T47D (cell line): ENCODE measurements at regions not wholly inside any gene's neighbourhood (a gene's known extent, or its start where the extent isn't known, plus 50 kb on each side); places are given as distances from the start of the nearest gene placed in this dataset.

ENCODE experiments used
- DNase-seq, 2 experiments: peaks; one replicate each; pipeline versions ENCODE4 v3.0.0 to v3.0.0-alpha.2; 2011 to 2012; ENCODE audit warnings: low read depth in 1 of 2, low spot score in 1 of 2
- JUND ChIP-seq: IDR thresholded peaks from 2 replicates; pipeline ENCODE4 v1.6.1; 2012; ENCODE audit warnings: low read depth
- in situ Hi-C: cut with HindIII; loops from 2 replicates; pipeline ENCODE4 v1.10.0; 2016; ENCODE audit warnings: low sequenced_read_pairs, low pct_unique_long_range_greater_than_20kb

DNA sequence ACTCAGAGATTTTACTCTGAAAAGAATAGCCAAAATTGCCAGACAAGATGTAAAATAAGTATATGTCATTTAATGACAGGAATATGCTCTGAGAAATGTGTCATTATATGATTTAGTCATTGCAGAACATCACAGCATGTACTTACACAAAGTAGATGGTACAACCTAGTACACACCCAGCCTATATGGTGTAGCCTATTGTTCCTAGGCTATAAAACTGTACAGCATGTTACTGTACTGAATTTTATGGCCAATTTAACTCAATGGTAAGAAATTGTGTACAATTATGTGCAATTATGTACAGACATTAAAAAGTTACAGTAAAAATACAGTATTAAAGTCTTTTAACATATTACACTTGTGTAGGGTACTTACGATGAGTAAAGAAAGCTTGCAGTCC is 311.9 kb upstream of the EPHA7 start:
- in situ Hi-C loops = no loop called here
- no peak for TF ChIP-seq JUND
- DNase-seq = no peak

DNA sequence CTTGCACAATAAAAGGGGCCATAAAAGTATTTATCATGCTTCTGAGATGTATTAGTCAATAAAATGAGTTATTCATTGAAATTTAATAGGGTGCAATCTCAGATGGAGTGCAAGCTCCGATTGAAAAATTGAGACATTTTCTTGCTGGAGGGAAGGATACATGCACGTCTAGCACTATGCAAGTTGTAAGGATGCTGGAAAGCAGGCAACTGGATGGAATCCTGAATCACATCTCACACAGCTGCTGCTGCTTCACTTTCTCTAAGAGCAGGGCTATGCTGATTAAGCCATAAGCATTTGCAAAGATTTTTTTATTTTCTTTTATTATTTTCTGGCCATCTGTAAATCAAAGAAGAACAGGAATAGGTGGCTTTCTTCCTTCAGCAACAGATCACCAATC is 308.8 kb upstream of the EPHA7 start:
- in situ Hi-C loops = no loop called here
- no peak for DNase-seq
- TF ChIP-seq JUND = no peak

DNA sequence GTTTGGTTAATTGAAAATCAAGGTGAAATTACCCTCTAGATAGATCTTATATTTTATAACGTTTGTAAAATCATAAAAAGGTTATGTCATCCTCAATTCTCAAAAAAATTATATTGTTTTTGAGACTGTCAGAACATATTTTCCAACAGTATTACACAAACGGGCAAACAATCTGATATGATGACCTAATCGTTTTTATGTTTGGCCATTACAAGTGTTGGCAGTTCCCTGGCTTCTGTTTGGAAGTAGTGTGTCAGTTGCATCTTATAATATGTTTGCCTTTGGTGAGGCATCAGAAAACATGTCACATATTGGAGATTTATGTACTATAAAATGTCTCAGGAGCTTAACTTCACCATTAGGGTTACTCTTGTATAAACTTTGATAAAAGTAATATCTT is 308.1 kb upstream of the EPHA7 start:
- in situ Hi-C loops = no loop called here
- DNase-seq = no peak
- TF ChIP-seq JUND = no peak

DNA sequence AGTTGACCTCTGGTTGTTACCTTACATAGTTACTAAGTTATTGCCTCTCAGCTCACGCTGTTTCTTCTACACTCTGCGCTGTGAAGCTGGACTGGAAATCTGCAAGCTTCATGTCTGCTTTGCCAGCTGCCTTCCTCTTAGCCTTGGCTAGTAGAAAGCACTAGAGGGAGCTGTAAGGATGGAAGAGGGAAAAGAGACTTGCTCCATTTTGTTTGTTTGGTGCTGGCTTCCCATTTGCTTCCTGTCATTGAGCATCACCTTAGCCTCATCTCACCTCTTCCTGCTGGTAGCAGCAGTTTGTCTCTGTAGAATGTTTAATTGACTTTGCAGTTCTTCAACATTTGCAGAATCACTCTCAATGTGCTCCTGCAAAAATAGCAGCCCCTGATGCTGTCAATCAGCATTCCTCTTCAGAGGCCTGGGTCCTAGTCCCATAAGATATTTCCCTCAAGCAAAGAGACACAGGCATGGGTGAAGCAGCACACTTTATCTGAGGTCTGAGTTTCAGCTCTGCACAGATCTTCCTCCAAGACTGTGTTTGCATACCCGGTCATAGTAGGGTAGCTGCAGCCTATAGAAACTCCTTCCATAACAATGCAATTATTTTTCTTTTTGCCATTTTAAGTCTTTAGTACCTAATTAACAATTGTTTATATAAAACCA is 302.2 kb upstream of the EPHA7 start:
- no peak for TF ChIP-seq JUND
- in situ Hi-C loops = no loop called here
- DNase-seq = peak; percentile 2 to 78

DNA sequence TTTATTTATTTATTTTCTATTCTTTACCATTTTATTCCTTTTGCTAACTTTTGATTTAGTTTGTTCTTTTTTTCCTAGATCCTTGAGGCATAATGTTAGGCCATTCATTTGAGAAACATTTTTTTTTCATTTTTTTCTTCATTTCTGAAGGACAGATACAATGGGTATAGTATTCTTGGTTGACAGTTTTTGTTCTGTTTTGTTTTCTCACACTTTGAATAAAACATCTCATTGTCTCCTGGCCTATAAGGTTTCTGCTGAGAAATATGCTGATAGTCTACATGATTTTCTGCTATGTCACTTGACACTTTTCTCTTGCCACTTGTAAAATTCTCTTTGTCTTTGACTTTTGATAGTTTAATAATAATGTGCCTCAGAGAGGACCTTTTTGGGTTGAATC is 294.6 kb upstream of the EPHA7 start:
- in situ Hi-C loops = no loop called here
- no peak for TF ChIP-seq JUND
- no peak for DNase-seq

DNA sequence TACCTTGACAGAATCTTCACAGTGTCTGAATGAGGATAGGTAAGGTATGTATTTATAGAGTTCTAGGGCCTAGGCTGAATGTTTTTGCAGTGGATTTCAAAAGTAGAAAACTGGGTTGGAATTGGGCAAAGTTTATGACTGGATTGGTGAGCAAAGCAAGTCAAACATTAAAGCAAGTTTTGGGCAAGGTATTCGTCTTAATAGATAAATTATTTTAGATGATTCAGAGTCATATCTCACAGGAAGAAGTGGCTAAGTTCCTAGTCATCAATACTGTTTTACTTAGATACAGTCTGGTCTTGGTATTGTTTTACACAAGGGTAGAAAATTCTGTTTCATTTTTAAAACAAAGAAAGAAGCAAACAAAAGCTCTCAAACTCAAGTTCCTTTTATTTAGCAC is 284.1 kb upstream of the EPHA7 start:
- no peak for TF ChIP-seq JUND
- DNase-seq = no peak
- in situ Hi-C loops = no loop called here

DNA sequence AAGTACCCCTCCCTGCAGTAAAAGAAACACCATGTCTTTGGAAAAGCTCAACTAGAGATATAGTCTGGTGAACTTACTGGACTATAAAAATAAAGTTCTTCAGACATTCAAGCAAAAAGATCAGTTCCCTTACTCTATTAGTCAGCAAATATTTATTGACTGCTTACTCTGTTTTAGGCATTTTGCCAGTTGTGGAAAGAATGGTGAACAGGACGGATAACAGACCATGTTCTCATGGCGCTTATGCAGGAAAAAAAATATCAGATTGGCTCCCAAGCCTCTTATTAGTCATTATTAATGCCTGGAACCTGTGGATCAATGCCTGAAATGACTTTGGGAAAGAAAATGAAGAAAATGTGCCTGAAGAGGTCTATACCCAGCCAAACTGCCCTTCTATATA is 282.2 kb upstream of the EPHA7 start:
- TF ChIP-seq JUND = no peak
- in situ Hi-C loops = no loop called here
- DNase-seq = no peak

DNA sequence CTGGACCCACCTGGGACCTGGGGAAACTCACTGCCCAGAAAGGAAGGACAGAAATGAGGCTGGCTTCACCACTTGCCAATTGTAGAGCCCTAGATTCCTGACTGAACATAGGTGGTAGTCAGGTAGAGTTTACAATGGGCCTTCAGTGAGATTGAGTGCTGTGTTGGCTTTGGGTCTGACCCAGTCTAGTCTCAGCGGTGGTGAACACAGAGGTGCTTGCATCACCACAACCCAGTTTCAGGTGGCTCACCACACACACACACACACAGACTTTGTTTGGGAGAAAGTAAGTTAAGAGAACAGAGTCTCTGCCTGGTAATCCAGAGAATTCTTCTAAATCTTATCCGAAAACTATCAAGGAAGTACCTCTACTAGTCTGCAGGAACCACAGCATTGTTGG is 266.1 kb upstream of the EPHA7 start:
- DNase-seq = no peak
- in situ Hi-C loops = no loop called here
- no peak for TF ChIP-seq JUND

DNA sequence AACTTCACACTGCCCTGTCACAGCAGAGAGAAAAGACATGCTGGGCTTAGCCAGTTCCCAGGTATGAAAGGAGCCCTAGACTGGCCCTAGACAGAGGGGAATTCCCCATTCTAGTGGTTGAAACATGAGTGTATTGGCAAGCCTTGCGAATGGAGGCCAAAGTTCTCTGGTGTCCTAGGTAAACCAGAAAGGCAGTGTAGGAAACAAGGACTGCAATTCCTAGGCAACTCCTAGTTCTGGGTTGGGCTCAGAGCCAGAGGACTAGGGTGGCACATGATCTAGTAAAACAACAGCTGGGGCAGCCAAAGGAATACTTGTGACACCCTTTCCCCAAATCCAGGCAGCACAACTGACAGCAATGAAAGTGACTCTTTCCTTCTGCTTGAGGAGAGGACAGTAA is 265.0 kb upstream of the EPHA7 start:
- DNase-seq = no peak
- no peak for TF ChIP-seq JUND
- in situ Hi-C loops = no loop called here

DNA sequence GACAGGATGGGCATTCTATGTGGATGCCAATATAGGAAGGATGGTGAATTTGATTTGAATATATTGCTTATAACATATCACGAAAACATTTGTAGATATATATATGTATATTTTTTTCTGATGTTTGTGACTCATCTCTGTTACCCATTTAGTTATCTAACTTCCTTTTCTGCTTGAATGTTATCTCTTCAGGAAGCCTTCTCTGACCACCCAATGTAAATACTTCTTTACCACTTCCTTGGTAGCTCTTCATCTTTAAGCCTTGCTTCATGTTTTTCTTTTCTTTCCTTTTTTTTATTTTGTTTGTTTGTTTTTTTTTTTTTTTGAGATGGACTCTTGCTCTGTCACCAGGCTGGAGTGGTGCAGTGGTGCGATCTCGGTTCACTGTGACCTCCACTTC is 260.5 kb upstream of the EPHA7 start:
- no peak for TF ChIP-seq JUND
- DNase-seq = no peak
- in situ Hi-C loops = no loop called here

DNA sequence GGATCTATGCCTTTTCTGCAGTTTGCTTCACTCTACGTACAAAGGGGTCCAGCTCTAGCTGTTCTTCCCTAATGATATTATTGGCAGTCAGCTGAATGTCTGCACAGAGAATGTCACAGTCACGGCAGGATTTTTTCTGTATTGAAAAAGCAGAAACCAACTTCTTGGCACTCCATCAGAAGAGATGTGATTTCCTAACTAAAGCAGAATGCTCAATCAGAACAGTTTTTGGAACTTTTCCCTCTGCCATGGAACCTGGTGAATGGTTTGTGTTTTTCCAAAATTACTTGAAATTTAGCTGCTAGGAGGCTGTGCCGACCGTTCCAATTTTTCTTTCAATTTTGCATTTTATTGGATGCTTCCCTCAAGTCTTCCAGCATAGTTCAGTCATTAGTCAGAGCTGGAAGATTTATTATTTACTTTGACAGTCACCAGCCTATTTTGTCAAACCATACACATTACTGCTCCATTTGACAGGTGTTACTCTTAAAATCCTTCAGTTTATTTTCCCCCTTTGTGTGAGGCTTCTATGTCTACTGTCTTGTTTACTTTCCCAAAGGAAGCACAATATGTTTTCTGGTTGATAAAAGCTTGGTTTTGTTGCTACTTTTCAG is 259.6 kb upstream of the EPHA7 start:
- no peak for TF ChIP-seq JUND
- DNase-seq = peak in 1 of 2 experiments; percentile 1
- in situ Hi-C loops = no loop called here

DNA sequence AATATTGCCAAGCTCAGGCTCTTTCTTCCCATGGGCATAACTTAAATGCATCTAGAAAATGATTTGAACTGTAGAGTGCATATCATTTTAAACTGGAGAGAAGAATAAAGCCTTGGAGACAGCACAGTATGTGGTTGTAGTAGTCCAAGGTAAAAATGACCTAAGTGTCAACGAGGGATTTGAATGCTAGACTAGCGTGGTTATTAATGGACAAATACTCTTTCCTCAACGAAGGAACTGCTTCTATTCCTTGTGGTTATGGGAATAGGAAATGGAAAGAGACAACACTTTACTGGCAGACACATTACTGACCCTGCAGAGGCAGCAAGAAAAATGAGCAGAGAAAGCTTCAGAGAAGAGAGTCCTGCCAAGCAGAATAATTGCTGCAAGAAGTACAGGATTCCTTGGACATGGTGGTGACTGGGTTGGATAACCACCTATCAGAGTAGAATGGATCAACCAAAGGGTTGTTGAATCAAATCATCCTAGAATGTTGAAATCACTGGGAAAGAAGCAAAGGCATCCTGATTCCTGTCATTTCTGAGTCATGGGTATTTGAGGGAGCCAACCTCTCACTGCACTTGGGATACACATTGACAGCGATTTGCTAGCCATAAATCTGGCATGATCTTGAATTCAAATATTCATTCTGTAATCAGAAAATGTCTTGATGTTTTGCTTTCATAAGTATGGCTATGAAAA is 258.1 kb upstream of the EPHA7 start:
- TF ChIP-seq JUND = no peak
- no peak for DNase-seq
- in situ Hi-C loops = no loop called here

DNA sequence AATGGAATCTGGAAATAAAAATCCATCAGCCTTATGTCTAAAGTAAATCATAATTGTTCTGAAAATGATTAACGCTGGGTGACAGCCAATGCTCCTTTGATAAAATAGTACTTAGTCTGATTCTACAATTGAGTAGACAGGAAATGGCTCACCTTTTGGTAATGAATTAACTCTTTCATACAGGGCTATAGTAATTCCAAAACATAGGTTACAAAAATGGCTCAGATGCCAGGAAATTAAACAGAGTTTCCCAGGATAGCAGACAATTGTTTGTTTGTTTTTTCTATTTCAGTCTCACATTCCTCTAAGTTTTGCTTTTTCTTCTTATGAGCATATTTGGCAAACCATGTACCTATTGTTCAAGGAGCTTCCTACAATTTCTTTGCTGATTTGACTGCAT is 257.2 kb upstream of the EPHA7 start:
- TF ChIP-seq JUND = no peak
- DNase-seq = no peak
- in situ Hi-C loops = no loop called here
